OCI-LY1 (cell line): ENCODE measurements at regions not wholly inside any gene's neighbourhood (a gene's known extent, or its start where the extent isn't known, plus 50 kb on each side); places are given as distances from the start of the nearest gene placed in this dataset.

Experiments used
- EZH2 ChIP-seq: fragments of 200-600 bp; sonication (generic), shearing (Covaris generic); IDR thresholded peaks from 2 replicates; pipeline ENCODE4 v1.8.0; 2017; ENCODE audit warnings: borderline replicate concordance, mixed run types, mild to moderate bottlenecking, antibody characterized with exemption, low read length, moderate library complexity, mixed read lengths
- TF ChIP-seq, protein P1 (sequence below): fragments of 200-600 bp; sonication (generic), shearing (Covaris generic); IDR thresholded peaks from 2 replicates; pipeline ENCODE4 v1.5.1; 2017; ENCODE audit warnings: mild to moderate bottlenecking, antibody characterized with exemption, low read length, moderate library complexity, mixed read lengths

DNA sequence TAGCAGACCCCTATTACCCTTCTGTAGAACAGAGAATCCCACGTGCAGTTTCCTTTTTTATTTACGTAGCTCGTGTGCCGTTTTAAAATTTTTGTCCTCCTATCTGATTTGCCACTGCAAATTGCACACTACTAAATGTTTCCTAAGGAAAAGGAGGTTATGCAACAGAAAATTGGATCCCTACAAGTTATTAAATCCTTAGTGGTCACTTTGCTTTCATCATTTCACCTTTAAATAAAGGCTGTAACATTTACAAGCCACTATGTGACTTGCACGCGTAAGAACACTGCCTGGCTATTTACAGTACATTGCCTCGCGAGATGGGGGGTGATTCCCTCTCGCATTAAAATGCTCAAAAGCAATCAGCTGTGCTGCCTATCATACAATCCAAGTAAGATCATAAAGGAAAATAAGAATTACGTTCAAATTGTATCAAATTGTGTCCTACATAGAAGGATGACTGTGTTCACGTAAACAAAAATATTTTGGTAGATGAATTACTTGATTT lies 525.6 kb downstream of the SUCLA2 start:
- TF ChIP-seq, protein P1, sequence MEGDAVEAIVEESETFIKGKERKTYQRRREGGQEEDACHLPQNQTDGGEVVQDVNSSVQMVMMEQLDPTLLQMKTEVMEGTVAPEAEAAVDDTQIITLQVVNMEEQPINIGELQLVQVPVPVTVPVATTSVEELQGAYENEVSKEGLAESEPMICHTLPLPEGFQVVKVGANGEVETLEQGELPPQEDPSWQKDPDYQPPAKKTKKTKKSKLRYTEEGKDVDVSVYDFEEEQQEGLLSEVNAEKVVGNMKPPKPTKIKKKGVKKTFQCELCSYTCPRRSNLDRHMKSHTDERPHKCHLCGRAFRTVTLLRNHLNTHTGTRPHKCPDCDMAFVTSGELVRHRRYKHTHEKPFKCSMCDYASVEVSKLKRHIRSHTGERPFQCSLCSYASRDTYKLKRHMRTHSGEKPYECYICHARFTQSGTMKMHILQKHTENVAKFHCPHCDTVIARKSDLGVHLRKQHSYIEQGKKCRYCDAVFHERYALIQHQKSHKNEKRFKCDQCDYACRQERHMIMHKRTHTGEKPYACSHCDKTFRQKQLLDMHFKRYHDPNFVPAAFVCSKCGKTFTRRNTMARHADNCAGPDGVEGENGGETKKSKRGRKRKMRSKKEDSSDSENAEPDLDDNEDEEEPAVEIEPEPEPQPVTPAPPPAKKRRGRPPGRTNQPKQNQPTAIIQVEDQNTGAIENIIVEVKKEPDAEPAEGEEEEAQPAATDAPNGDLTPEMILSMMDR, result no peak
- no peak for TF ChIP-seq EZH2
